NAMALWA (cell line): ENCODE measurements at regions not wholly inside any gene's neighbourhood (a gene's known extent, or its start where the extent isn't known, plus 50 kb on each side); places are given as distances from the start of the nearest gene placed in this dataset.
"Not testable (repeated sequence)": the region's sequence is repeated elsewhere in the genome, so short reads cannot be mapped to it uniquely, and the experiment has no call there.

Source experiments
- DNase-seq: peaks from one replicate; pipeline ENCODE4 v3.0.0-alpha.2; 2015; ENCODE audit warnings: low spot score

DNA sequence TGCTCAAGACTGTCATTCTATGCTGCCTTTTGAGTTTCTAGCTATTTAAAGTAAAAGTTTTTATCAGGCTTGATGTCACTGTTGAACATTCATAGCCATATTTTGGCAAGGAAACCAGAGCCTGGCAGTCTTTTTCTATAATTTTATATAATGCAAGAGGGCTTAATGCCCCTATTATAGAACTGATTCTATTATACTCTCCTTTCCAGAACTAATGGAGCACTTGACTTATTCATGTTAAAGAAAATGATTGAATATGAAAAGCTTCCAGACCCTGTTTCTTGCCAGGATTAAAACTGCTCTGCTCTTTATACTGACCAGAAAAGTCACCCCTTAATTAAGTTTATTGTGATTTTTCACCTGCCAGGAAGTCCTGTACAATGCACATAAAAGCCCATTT lies 337.6 kb upstream of the CHRM2 start:
- no peak for DNase-seq

DNA sequence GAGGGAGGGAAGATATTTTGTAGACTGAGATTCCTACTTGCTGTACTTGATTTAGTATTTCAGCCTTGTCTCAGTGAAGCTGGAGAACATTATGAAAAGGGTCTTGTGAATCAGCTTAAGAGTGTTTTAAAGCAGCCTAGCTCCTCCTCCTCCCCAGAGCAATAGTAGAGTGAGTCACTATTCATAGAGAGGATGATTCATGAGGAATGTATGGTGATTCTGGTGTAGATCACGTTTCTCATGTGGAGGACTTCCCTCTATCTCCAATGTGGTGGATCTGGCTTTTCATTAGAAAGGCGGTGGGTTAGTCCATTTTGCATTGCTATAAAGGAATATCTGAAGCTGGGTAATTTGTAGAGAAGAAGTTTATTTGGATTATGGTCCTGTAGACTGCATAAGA lies 340.1 kb upstream of the CHRM2 start:
- DNase-seq = no peak

DNA sequence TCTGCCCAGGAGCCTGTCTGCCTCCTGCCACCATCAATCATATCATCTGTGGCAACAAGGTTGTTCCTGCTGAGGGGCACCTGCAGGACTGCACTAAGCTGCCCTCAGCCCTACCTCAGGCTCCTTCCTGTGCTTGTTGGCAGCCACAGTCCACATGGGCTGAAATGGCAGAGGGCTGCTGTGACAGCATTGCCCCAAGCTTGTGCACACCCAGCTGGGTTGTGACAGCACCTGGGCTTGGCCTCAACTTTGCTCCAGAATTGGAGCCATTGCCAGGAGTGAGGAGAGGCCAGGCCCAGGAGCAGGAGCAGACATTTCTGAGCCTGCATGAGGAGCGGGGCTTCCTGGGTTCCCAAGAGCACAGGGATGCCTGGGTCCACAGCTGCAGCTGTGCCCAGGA lies 340.9 kb upstream of the CHRM2 start:
- DNase-seq = no peak

DNA sequence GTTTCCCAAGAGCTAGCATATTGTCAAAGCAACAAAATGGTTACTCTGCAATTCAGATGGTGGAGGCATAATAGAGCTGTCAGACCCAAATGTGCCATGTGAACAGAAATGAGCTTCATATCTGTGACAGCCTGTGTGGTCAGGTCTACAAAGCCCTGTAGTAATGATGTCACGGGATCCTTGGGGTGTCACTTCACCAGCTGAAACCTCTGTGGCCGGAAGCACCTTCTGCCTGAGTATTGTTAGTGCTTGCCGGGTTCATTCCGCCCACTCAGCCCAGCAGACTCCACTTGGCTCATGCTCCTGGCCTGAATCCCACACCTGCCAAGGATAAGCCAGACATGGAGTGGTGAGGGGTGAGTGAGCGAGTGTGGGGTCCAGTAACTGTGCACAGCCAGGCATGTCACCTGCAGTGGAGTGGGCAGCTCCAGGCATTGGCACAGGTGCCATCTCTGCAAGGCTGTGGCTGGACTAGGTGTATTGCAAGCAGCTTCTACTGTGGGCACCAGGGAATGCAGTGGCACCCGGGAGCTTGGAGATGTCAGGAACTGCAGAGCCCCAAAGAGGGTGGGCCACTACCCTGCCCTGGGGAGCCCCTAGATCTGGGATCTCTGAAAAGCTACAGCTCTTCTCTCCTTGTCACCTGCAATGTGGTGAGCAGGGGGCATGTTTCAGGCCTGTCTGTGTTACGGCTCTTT lies 341.9 kb upstream of the CHRM2 start:
- no peak for DNase-seq

DNA sequence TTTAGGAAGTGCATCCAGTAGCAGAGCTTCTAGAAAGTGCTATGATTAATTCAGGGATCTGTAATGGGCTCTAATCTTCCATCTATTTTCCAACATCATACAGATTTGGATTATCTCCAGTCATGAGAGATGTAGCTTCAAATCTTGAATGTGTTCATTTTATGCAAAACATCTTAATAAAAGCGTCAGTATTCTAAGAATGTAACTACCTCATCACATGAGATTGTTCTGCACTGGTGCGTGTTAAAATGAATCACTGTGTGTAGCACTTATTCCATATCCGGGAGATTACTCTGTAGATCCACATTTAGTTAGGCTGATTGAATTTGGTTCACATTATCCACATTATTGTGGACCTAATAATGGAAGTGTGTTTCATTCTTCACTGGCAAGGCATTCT lies 344.9 kb upstream of the CHRM2 start:
- no peak for DNase-seq

DNA sequence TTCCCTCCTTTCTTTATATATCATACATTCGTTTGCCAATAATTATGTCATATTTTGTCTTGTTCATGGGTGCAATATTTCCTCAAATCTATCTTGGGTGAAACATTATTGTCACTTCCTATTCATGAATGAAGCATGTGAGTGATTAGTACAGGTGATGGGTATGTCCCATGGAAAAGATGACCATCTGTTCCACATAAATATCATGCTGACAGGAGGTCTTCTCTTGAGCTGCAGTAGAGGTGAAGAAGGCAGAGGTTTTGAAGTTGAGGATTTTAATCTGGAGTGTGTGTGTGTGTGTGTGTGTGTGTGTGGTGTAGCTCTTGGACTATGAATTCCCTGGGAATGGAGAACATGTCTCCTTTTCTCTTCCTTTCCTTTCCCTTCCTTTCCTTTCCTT lies 350.5 kb upstream of the CHRM2 start:
- DNase-seq = no peak

DNA sequence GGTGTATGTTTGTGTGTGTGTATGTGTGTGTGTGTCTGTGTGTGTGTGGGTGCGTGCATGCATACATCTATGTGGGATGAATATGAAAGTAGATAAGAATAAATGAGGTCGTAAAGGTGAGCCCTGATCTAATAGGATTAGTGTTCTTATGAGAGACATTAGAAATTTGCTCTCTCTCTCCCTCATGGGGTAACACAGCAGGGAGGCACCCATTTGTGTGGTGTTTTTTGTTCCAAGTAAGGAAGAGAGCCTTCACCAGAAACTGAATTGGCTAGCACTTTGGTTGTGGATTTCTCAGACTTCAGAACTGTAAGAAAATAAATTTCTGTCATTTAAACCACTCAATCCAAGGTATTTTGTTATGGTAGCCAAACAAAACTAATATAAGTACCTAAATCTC lies 353.7 kb upstream of the CHRM2 start:
- no peak for DNase-seq

DNA sequence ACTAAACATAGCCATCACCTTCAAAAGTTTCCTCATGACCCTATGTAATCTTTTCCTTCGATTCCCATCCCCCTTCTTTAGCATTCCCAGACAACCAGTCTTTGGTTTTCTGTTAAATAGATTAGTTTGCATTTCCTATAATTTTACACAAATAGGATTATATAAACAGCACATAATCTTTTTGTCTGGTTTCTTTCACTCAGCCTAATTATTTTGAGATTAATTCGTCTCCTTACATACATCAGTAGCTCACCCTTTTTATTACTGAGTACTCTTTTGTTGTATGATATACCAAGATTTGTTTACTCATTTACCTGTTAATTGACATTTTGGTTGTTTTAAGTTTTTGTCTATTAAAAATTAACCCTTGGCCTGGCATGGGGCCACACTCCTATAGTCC lies 354.7 kb upstream of the CHRM2 start:
- no peak for DNase-seq

DNA sequence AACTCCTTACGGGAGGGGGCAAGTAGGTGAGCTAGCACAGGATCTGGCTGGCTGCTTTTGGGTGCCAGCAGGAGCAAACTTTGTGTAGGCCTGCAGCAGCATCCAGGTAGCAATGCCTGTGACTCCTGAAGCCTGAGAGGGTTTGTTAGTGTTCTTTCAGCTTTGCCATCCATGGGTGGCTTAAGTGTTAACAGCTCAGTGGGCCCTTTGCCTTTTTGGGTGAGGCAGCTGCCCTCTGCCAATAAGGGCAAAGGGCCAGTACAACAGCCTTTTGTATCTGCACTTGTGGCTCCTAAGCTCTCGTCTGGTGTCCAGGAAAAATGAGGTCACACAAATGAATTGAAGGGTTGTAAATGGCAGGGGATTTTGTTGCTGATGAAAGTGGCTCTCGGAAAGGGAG lies 359.0 kb upstream of the CHRM2 start:
- no peak for DNase-seq

DNA sequence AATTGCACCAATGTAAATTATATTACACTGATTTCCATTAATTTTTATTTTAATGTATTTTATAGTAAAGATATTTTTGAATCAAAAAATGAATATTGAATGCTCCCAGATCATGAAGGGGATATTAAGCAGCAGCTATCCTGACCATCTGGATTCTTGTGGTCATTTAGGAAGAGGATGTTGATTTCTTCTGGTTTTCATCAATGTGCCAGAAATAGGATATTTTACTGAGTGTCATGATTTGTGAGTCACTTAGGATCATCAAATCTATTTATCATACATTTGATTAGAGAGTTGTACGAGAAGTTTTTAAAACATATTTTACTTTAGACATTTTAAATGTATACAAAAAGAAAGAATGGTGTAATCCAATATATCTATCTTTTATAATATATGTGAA lies 366.3 kb upstream of the CHRM2 start:
- no peak for DNase-seq

DNA sequence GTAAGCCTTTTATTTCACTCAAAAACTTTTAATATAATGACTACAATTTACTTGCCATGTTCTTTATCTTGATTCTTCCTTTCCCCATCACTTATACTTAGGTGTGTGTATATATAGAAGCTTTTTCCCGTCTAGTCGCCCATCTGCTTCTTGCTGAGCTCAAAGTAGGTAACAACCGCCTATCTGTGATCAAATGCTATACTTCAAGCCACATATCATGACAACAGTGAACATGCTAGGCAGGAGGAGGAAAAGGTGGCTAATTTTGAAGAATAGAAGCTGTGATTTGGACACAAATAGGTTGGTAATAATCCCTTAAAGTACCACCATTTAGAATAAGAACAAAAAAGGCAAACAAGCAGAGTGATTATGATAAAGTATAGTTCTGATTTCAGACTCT lies 367.3 kb upstream of the CHRM2 start:
- no peak for DNase-seq

DNA sequence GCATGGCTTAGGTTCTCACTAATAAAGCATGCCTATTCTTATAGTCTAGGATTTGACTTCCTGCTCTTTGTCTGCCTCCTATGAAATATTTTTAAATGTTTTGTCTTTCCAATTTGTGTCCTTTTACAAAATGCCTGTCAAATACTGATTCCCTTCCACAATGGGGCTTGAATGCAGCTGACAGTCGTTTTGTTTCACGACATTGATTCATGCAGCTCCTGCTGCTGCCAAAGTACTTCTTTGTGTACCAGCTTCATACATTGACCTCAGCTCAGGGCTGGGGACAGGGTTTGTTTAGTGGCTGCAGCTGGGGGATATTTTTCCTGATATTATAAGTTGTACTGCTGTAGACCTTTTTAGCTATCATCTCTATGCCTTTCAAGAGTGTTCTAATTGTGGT lies 371.9 kb upstream of the CHRM2 start:
- no peak for DNase-seq

DNA sequence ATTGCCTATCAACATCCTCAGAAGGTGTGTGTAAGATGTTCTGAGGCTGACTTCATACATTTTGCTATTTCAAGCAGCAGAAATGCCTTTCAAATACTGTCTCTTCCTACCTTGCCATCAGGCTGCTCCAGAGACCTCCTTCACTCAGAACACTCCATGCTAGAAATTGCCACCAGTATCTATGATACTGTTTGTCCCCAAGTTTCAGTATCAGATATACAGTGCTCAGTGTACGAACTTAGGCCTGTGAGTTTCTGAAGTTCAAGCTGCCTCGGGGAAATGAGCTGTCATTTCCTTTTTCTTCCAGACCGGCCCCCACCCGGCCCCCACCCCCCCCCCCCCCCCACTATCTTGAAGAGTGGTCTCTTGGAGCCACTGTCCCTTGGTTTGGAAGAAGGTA lies 373.4 kb upstream of the CHRM2 start:
- DNase-seq = no peak

DNA sequence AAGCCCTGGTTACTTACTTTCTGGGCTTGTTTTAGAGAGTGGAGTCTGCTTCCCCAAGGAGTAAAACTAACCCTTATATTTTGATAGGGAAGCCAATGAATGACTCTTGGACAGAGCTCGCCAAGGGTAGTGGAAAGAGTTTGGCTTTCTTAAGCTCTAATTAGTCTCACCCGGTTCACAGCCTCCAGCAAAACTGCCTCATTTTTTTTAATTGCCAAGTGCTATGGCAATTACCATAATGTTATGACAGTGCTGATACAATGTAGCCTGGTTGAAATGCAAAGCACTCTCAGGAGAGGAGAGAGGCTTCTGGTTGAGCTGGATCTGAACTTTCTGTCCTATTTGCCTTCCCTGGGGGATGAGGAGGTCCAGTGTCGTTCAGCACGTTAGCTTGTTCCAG lies 376.1 kb upstream of the CHRM2 start:
- DNase-seq = no peak

DNA sequence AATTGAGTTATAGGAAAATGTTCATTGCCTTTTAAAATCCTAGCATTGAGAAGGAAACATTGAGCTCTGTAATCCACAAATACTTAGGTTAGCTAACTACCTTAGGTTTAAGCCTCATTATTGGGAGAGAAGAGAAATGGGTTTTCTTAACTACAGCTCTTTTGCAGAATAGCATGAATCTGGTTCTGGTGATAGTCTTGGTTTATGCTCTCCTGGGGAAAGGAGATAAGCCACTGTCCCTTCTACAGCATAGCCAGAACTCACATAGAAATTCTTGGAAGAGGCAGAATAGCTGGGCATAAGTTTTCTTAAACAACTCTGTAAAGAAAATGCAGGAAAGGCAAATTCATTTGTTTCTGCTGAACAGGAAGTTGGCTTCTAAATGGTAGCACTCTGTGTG lies 378.6 kb upstream of the CHRM2 start:
- no peak for DNase-seq

DNA sequence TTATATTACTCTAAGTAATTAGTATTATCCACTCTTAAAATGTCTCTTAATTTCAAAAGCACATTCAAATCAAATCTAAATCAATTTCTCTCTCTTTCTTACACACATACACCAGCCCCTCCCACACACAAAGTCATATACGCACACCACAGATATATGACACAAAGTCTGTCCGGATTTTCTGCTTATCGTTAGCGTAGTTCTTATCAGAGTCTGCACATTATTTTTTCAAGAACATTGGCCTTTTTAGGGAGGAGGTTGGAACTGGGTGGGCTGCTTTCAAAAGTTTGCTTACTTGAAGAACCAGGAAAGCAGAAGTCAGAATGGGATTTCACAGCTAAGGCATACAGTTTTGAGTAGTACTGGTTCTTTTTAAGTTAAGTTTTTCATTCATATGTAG lies 387.6 kb upstream of the CHRM2 start:
- DNase-seq = no peak

DNA sequence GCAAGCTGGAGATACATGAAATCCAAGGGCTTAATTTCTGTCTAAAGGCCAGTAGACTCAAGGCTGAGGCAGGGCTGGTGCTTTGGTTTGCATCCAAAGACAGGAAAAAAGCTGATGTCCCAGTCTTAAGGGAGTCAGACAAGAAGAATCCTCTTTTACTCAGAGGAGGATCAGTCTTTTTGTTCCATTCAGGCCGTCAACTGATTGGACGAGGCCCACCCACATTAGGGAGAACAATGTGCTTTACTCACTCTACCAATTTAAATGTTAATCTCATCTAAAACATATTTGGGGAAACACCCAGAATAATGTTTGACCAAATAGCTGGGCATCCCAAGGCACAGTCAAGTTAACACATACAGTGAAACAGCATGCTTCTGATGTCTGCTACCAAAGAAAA lies 388.5 kb upstream of the CHRM2 start:
- no peak for DNase-seq

DNA sequence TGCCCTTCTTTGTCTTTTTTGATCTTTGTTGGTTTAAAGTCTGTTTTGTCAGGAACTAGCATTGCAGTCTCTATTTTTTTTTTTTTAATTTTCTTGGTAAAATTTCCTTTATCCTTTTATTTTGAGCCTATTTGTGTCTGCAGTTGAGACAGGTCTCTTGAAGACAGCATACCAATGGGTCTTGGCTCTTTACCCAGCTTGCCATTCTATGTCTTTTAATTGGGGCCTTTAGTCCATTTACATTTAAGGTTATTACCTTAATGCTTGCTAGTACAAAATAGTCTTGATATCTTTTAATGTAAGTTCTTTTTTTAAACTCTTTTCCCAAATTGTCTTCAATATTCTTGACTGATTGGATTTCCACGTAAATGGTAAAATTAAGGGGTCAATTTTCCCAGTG lies 398.3 kb upstream of the CHRM2 start:
- DNase-seq = no peak

DNA sequence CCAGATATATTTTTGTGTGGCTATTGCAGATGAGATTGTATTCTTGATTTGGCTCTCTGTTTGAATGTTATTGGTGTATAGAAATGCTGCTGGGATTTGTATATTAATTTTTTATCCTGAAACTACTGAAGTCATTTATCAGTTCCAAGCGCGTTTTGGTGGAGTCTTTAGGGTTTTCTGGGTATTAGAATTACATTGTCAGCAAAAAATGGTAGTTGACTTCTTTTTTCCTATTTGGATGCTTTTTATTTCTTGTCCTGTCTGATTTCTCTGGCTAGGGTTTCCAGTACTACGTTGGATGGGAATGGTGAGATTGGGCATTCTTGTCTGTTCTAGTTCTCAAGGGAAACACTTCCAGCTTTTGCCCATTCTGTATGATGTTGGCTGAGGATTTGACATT lies 415.5 kb upstream of the CHRM2 start:
- no peak for DNase-seq

DNA sequence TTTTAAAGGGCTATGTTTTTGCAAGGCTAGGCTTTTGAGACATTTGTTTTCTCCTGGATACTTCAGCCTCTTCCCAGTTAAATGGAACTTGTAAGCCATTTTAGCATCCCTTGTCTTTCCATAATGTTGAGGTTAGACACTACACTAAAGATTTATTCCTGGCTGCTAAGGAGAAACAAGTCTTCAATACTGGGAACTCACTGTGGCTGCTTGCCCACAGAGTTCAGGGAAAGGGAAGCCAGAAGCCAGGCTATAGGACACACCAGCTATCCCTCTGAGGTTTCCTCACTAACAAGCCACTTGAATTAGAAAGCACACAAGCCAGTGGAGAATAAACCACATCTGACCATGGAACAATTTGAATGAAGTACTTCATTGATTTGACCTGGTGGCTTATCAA lies 421.7 kb upstream of the CHRM2 start:
- no peak for DNase-seq

DNA sequence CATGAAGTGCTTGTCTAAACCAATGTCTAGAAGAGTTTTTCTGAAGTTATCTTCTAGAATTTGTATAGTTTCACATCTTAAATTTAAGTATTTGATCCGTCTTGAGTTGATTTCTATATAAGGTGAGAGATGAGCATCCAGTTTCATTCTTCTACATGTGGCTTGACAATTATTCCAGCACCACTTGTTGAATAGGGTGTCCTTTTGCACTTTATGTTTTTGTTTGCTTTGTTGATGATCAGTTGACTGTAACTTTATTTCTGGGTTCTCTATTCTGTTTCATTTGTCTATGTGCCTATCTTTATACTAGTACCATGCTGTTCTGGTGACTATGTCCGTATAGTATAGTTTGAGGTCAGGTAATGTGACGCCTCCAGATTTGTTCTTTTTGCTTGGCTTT lies 426.6 kb upstream of the CHRM2 start:
- DNase-seq = no peak

DNA sequence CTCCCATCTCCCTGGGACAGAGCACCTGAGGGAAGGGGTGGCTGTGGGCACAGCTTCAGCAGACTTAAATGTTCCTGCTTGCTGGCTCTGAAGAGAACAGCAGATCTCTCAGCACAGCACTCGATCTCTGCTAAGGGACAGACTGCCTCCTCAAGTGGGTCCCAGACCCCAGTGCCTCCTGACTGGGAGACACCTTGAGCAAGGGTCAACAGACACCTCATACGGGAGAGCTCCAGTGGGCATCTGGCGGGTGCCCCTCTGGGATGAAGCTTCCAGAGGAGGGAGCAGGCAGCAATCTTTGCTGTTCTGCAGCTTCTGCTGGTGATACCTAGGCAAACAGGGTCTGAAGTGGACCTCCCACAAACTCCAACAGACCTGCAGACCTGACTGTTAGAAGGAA lies 436.7 kb upstream of the CHRM2 start:
- DNase-seq = not testable (repeated sequence)

DNA sequence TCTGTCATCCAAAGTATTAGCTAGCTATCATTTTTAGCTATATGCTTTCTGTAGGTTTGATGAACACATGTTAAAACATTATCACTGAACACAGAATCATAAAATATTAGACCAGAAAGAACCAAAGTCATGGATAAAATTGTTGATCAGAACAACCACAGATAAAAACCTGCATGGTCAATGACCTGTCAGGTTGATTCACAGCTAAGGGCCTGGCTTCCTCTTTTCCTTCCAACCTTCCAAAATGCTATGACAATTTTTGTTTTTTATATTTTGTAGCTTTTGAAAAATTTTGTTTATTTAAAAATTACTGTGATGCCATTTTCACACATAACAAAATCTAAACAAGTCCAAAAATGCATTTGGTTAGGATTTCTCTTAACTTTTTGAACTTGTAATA lies 444.4 kb upstream of the CHRM2 start:
- no peak for DNase-seq

DNA sequence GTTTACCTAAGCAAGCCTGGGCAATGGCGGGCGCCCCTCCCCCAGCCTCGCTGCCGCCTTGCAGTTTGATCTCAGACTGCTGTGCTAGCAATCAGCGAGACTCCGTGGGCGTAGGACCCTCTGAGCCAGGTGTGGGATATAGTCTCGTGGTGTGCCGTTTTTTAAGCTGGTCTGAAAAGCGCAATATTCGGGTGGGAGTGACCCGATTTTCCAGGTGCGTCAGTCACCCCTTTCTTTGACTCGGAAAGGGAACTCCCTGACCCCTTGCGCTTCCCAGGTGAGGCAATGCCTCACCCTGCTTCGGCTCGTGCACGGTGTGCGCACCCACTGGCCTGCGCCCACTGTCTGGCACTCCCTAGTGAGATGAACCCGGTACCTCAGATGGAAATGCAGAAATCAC lies 442.6 kb upstream of the MTPN start:
- not testable (repeated sequence) for DNase-seq

DNA sequence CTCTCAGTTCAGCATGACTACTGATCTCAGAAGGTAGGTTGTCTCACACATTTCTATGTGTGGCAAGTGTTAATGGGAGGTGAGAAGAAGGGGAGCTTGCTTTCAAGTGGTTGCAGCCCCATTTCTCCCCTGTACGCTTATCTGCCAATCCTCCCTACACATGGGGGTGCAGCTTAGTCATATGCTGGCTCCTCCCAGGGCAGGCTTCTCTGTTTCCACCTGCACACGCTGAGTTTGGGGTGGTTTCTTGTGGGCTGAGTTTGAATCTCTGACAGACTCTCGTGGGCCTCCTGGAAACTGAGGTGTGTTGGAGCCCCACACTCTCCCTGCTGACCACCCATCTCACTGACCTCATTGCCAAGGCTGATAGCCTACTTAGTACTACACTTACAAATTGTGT lies 435.8 kb upstream of the MTPN start:
- DNase-seq = no peak
